ENCODE measurements at regions not wholly inside any gene's neighbourhood (a gene's known extent, or its start where the extent isn't known, plus 50 kb on each side); places are given as distances from the start of the nearest gene placed in this dataset.

- no peak overlapping the region for H3K4me3 ChIP-seq
- H3K4me1 ChIP-seq: no peaks in the 10 kb centered on the region
- no peaks in the 10 kb centered on the region for H3K27me3 ChIP-seq
- 67 to 82% methylated on average over 4 of the region's 4 CpGs for WGBS, 2 donors
- H3K36me3 ChIP-seq: no peaks in the 10 kb centered on the region
- TF ChIP-seq, protein P1, sequence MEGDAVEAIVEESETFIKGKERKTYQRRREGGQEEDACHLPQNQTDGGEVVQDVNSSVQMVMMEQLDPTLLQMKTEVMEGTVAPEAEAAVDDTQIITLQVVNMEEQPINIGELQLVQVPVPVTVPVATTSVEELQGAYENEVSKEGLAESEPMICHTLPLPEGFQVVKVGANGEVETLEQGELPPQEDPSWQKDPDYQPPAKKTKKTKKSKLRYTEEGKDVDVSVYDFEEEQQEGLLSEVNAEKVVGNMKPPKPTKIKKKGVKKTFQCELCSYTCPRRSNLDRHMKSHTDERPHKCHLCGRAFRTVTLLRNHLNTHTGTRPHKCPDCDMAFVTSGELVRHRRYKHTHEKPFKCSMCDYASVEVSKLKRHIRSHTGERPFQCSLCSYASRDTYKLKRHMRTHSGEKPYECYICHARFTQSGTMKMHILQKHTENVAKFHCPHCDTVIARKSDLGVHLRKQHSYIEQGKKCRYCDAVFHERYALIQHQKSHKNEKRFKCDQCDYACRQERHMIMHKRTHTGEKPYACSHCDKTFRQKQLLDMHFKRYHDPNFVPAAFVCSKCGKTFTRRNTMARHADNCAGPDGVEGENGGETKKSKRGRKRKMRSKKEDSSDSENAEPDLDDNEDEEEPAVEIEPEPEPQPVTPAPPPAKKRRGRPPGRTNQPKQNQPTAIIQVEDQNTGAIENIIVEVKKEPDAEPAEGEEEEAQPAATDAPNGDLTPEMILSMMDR (IDR thresholded peaks at IDR 0.05): no peak
- intact Hi-C loops (cut with DNase I): no loop called here
- no peak for DNase-seq
- no peak for ATAC-seq
- peaks cover 0 to 7% (median 0%) of the 10 kb centered on the region in 11 donors for H3K9me3 ChIP-seq
- H3K27ac ChIP-seq: no peak overlapping the region
Observed at GRCh38 chr9:31467075-31467474, 917.4 kb upstream of the ACO1 start.

- TF ChIP-seq, protein P1 (IDR thresholded peaks at IDR 0.05): no peak
- WGBS, 2 donors: 72 to 76% methylated on average over 5 of the region's 5 CpGs
- intact Hi-C loops (cut with DNase I): no loop called here
- no peaks in the 10 kb centered on the region for H3K27me3 ChIP-seq
- peaks cover 0 to 7% (median 0%) of the 10 kb centered on the region in 11 donors for H3K9me3 ChIP-seq
- no peaks in the 10 kb centered on the region for H3K4me1 ChIP-seq
- no peak for DNase-seq
- H3K4me3 ChIP-seq: no peak overlapping the region
- ATAC-seq: no peak
- no peak overlapping the region for H3K27ac ChIP-seq
- H3K36me3 ChIP-seq: no peaks in the 10 kb centered on the region
Observed at GRCh38 chr9:31470051-31470450, 914.4 kb upstream of the ACO1 start.

DNA sequence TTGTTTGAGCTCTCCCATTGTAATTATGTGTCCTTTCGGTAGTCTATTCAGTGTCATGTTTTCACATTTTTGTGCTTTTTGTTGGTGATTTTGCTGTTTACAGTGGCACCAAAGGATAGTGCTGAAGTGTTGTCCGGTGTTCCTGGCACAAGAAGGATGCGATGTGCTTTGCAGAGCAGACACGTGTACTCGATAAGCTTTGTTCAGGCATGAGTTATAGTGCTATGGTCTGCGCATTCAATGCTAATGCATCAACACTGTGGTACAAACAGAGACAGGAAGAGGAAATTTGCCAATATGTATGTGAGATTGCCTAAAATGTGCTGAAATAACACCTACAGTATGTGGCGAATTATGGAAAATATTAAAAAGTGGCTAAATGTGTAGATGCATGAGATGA, 913.4 kb upstream of the ACO1 start:
- Histone ChIP-seq H3K36me3 (no peaks in the 10 kb centered on the region), H3K4me1 (no peaks in the 10 kb centered on the region), H3K9me3 (peaks cover 0 to 4% (median 0%) of the 10 kb centered on the region in 11 donors), H3K27me3 (no peaks in the 10 kb centered on the region), H3K27ac (no peak overlapping the region), H3K4me3 (no peak overlapping the region)
- intact Hi-C loops (cut with DNase I): no loop called here
- WGBS, 2 donors: 83 to 91% methylated on average over 7 of the region's 7 CpGs
- ATAC-seq (no peak), DNase-seq (no peak)
- TF ChIP-seq, protein P1 (IDR thresholded peaks at IDR 0.05): no peak

- Histone ChIP-seq H3K27ac (no peak overlapping the region), H3K4me1 (no peaks in the 10 kb centered on the region), H3K9me3 (no peaks in the 10 kb centered on the region), H3K4me3 (no peak overlapping the region), H3K27me3 (peaks cover 0 to 4% (median 0%) of the 10 kb centered on the region in 7 donors), H3K36me3 (no peaks in the 10 kb centered on the region)
- TF ChIP-seq, protein P1 (IDR thresholded peaks at IDR 0.05): no peak
- DNase-seq (no peak), ATAC-seq (no peak)
- intact Hi-C loops (cut with DNase I): no loop called here
Observed at GRCh38 chr9:31486630-31487029, 897.8 kb upstream of the ACO1 start.
